ENCODE measurements at regions not wholly inside any gene's neighbourhood (a gene's known extent, or its start where the extent isn't known, plus 50 kb on each side); places are given as distances from the start of the nearest gene placed in this dataset.
"Not testable (repeated sequence)": the region's sequence is repeated elsewhere in the genome, so short reads cannot be mapped to it uniquely, and the experiment has no call there.

DNA sequence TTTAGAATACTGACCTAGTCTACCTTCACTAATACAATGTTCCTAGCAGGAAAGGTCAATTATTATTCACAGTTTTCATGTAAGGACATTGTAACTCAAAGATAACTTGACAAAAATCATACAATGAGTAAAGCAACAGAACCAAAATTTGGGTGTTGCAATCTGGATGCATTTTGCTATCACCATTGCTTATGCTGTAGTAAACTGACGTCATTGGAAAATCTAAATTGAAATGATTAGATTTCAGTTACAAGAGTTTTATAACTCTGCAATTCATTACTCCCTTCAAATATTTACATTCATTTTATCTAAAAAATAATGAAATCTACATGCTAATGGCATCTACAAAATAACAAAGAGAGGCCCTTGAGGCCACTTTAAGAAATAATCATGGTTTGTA is 147.0 kb downstream of the TENT5A start:
- no peak for DNase-seq
- Mint-ChIP-seq H3K4me3 (no peak overlapping the region), H3K27ac (no peak overlapping the region; the same call in 1 of the 2 replicates)

DNA sequence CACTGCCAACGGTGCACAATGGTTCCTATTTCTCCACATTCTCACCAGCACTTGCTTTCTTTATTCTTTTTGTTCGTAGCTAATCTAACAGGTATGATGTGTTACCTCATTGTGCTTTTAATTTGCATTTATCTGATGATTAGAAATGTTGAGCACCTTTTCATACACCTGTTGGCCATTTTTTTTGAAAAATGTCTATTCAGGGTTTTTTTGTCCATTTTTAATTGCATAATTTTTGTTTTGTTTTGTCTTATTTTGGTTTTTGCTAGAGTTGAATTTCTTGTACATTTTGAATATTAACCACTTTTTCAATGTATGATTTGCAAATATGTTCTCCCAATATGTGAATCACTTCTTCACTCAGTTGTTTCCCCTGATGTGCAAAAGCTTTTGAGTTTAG is 150.6 kb downstream of the TENT5A start:
- Mint-ChIP-seq H3K27me3 (ENCODE audit: insufficient read depth) (peaks cover 3% of the 10 kb centered on the region; the same call in 1 of the 2 replicates), H3K36me3 (ENCODE audit: low read depth) (peaks cover 23% of the 10 kb centered on the region), H3K4me3 (no peak overlapping the region), H3K9me3 (peaks cover 11% of the 10 kb centered on the region; the same call in 1 of the 2 replicates), H3K27ac (no peak overlapping the region), H3K4me1 (ENCODE audit: low read depth) (peaks cover 43% of the 10 kb centered on the region)
- TF ChIP-seq, protein P1, sequence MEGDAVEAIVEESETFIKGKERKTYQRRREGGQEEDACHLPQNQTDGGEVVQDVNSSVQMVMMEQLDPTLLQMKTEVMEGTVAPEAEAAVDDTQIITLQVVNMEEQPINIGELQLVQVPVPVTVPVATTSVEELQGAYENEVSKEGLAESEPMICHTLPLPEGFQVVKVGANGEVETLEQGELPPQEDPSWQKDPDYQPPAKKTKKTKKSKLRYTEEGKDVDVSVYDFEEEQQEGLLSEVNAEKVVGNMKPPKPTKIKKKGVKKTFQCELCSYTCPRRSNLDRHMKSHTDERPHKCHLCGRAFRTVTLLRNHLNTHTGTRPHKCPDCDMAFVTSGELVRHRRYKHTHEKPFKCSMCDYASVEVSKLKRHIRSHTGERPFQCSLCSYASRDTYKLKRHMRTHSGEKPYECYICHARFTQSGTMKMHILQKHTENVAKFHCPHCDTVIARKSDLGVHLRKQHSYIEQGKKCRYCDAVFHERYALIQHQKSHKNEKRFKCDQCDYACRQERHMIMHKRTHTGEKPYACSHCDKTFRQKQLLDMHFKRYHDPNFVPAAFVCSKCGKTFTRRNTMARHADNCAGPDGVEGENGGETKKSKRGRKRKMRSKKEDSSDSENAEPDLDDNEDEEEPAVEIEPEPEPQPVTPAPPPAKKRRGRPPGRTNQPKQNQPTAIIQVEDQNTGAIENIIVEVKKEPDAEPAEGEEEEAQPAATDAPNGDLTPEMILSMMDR (IDR thresholded peaks at IDR 0.05) = no peak
- DNase-seq = no peak

More for the DNA sequence above, 147.0 kb downstream of the TENT5A start:
- Mint-ChIP-seq H3K9me3 (peaks cover 11% of the 10 kb centered on the region; the same call in 1 of the 2 replicates), H3K4me1 (ENCODE audit: low read depth) (peaks cover 63% of the 10 kb centered on the region), H3K36me3 (ENCODE audit: low read depth) (peaks cover 23% of the 10 kb centered on the region), H3K27me3 (ENCODE audit: insufficient read depth) (peaks cover 3% of the 10 kb centered on the region; the same call in 1 of the 2 replicates)
- TF ChIP-seq, protein P1 (IDR thresholded peaks at IDR 0.05) = no peak

DNA sequence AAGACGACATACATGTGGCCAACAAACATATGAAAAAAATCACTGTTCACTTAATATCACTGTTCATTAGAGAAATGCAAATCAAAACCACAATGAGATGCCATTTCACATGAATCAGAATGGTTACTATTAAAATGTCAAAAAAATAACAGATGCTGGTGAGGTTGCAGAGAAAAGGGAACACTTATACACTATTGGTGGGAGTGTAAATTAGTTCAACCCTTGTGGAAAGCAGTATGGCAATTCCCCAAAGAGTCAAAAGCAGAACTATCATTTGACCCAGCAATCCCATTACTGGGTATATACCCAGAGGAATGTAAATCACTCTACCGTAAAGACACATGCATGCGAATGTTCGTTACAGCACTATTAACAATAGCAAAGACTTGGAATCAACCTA is 152.0 kb downstream of the TENT5A start:
- not testable (repeated sequence) for DNase-seq; H3K4me3 Mint-ChIP-seq; H3K27ac Mint-ChIP-seq; H3K27me3 Mint-ChIP-seq (ENCODE audit: insufficient read depth)
- H3K36me3 Mint-ChIP-seq (ENCODE audit: low read depth) = peaks cover 23% of the 10 kb centered on the region
- H3K9me3 Mint-ChIP-seq = peaks cover 11% of the 10 kb centered on the region; the same call in 1 of the 2 replicates
- H3K4me1 Mint-ChIP-seq (ENCODE audit: low read depth) = peaks cover 29% of the 10 kb centered on the region

DNA sequence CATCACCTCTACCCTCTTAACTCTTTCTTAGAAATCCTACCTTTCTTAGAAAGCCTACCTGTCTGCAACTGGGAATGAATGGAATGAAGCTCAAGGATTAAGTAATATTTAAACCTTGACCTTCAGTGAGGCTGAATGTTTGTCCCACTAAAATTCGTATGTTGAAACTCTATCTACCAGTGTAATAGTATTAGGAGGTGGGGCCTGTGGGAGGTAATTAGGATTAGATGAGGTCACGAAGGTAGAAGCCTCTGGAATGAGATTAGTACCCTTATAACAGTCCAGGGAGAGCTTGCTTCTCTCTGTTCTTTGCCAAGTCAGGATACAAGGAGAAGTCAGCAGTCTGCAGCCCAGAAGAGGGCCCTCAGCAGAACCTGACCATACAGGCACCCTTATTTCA is 158.0 kb downstream of the TENT5A start:
- TF ChIP-seq, protein P1 (IDR thresholded peaks at IDR 0.05) = no peak
- Mint-ChIP-seq H3K27me3 (ENCODE audit: insufficient read depth) (no peaks in the 10 kb centered on the region; the same call in 1 of the 2 replicates), H3K4me1 (ENCODE audit: low read depth) (no peaks in the 10 kb centered on the region), H3K27ac (no peak overlapping the region), H3K36me3 (ENCODE audit: low read depth) (no peaks in the 10 kb centered on the region), H3K4me3 (no peak overlapping the region), H3K9me3 (no peaks in the 10 kb centered on the region)
- DNase-seq = no peak

DNA sequence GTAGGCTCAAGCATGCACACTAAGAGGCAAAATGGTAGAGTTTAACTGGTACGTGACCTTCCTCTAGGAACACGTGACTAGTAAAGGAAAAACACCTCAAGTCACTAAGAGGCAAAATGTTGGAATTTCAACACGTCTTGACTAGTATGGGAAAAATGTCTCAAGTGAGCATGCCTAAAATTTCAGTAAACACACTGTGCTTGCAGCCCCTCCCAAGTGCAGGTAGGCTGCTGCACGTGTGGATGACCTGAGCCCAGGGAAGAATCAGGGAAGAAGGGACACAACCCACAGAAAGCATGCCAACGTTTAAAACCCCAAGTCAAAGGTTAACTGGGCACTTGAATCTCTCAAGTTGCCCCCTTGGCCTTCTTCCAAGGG is 162.2 kb downstream of the TENT5A start:
- Mint-ChIP-seq H3K27me3 (ENCODE audit: insufficient read depth) (no peaks in the 10 kb centered on the region; the same call in 1 of the 2 replicates), H3K27ac (no peak overlapping the region), H3K4me1 (ENCODE audit: low read depth) (no peaks in the 10 kb centered on the region), H3K36me3 (ENCODE audit: low read depth) (no peaks in the 10 kb centered on the region), H3K4me3 (no peak overlapping the region), H3K9me3 (no peaks in the 10 kb centered on the region)
- TF ChIP-seq, protein P1 (IDR thresholded peaks at IDR 0.05) = no peak
- DNase-seq = no peak

DNA sequence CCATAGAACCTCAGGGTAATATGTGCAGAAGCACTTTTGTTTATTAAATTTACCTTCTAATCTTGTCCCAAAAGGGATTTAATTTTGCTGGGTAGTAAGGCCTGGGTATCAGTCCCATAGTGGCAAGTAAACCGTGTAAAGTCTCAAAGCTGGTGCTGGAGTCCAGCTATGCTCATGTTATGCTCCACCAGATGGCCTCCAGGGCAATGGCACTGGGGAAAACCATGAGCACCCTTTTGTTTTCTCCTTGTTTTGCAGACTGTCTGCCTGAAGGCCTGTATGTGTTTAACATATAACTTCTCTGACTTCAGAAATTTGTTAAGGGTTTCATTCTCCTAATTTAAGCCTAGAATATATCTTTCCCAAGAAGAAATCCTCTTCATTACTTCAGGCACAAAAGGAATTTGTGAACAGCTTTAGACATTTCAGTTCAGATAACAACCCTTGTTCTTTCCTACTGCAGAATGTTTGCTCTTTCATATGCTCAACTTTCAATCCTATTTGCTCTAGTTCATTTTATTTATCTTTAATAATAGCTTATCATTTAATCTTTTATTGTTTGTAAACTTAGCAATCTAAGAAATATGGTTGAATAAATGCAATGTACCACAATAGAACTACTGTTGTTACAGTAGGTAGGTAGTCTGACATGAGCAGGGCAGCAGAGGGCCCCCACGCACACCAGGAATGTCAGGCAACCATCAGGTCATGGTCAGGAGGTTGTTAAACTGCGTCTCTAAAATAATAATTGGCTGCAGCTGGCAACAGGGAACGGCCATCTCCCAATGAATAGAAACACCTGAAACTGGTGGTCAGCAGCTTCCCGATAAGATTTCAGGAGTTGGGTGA is 162.8 kb downstream of the TENT5A start:
- no peaks in the 10 kb centered on the region for H3K9me3 Mint-ChIP-seq
- H3K36me3 Mint-ChIP-seq (ENCODE audit: low read depth) = no peaks in the 10 kb centered on the region
- H3K27ac Mint-ChIP-seq = no peak overlapping the region
- H3K4me3 Mint-ChIP-seq = no peak overlapping the region
- no peaks in the 10 kb centered on the region; the same call in 1 of the 2 replicates for H3K27me3 Mint-ChIP-seq (ENCODE audit: insufficient read depth)
- TF ChIP-seq, protein P1 (IDR thresholded peaks at IDR 0.05) = no peak
- DNase-seq = no peak
- no peaks in the 10 kb centered on the region for H3K4me1 Mint-ChIP-seq (ENCODE audit: low read depth)

DNA sequence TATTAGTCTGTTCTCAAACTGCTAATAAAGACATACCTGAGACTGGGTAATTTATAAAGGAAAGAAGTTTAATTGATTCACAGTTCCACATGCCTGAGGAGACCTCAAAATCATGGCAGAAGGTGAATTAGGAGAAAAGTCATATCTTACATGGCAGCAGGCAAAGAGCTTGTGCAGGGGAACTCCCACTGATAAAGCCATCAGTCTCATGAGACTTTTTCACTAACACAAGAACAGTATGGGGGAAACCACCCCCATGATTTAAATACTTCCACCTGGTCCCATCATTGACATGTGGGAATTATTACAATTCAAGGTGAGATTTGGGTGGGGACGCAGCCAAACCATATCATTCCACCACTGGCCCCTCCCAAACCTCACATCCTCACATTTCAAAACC is 166.8 kb downstream of the TENT5A start:
- H3K4me1 Mint-ChIP-seq (ENCODE audit: low read depth); DNase-seq; H3K36me3 Mint-ChIP-seq (ENCODE audit: low read depth); H3K4me3 Mint-ChIP-seq; H3K27me3 Mint-ChIP-seq (ENCODE audit: insufficient read depth); H3K27ac Mint-ChIP-seq: not testable (repeated sequence)
- H3K9me3 Mint-ChIP-seq = peaks cover 13% of the 10 kb centered on the region; the same call in 1 of the 2 replicates

DNA sequence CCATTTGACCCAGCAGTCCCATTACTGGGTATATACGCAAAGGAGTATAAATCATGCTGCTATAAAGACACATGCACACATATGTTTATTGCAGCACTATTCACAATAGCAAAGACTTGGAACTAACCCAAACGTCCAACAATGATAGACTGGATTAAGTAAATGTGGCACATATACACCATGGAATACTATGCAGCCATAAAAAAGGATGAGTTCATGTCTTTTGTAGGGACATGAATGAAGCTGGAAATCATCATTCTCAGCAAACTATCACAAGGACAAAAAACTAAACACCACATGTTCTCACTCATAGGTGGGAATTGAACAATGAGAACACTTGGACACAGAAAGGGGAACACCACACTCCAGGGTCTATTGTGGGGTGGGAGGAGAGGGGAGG is 168.3 kb downstream of the TENT5A start:
- not testable (repeated sequence) for H3K4me3 Mint-ChIP-seq; DNase-seq; H3K27me3 Mint-ChIP-seq (ENCODE audit: insufficient read depth); H3K36me3 Mint-ChIP-seq (ENCODE audit: low read depth); H3K4me1 Mint-ChIP-seq (ENCODE audit: low read depth); H3K27ac Mint-ChIP-seq
- H3K9me3 Mint-ChIP-seq = peaks cover 13% of the 10 kb centered on the region; the same call in 1 of the 2 replicates
